ENCODE measurements at regions not wholly inside any gene's neighbourhood (a gene's known extent, or its start where the extent isn't known, plus 50 kb on each side); places are given as distances from the start of the nearest gene placed in this dataset.

GRCh38 chr2:14363137-14363536, 269.4 kb upstream of the LRATD1 start:
- H3K9me3 ChIP-seq, result no peaks in the 10 kb centered on the region
- no peaks in the 10 kb centered on the region for H3K36me3 ChIP-seq
- no peaks in the 10 kb centered on the region for H3K4me1 ChIP-seq
- no peaks in the 10 kb centered on the region for H3K27me3 ChIP-seq
- peak overlapping the region in 2 of 4 donors; percentile 48 to 51 for H3K27ac ChIP-seq
- H3K4me3 ChIP-seq, result no peak overlapping the region
- TF ChIP-seq, protein P1, sequence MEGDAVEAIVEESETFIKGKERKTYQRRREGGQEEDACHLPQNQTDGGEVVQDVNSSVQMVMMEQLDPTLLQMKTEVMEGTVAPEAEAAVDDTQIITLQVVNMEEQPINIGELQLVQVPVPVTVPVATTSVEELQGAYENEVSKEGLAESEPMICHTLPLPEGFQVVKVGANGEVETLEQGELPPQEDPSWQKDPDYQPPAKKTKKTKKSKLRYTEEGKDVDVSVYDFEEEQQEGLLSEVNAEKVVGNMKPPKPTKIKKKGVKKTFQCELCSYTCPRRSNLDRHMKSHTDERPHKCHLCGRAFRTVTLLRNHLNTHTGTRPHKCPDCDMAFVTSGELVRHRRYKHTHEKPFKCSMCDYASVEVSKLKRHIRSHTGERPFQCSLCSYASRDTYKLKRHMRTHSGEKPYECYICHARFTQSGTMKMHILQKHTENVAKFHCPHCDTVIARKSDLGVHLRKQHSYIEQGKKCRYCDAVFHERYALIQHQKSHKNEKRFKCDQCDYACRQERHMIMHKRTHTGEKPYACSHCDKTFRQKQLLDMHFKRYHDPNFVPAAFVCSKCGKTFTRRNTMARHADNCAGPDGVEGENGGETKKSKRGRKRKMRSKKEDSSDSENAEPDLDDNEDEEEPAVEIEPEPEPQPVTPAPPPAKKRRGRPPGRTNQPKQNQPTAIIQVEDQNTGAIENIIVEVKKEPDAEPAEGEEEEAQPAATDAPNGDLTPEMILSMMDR (IDR thresholded peaks at IDR 0.05), result no peak
- TF ChIP-seq POLR2A (IDR thresholded peaks at IDR 0.05), result no peak
- no peak for DNase-seq

- Histone ChIP-seq H3K27ac (peak overlapping the region in 2 of 4 donors; percentile 48 to 51), H3K4me1 (no peaks in the 10 kb centered on the region), H3K27me3 (no peaks in the 10 kb centered on the region), H3K36me3 (no peaks in the 10 kb centered on the region), H3K4me3 (no peak overlapping the region), H3K9me3 (no peaks in the 10 kb centered on the region)
- peak in 2 of 3 donors; percentile 50 to 66 for DNase-seq
- no peak for TF ChIP-seq POLR2A (IDR thresholded peaks at IDR 0.05)
- TF ChIP-seq, protein P1 (IDR thresholded peaks at IDR 0.05), result no peak
Observed at GRCh38 chr2:14363976-14364375, 268.5 kb upstream of the LRATD1 start.

DNA sequence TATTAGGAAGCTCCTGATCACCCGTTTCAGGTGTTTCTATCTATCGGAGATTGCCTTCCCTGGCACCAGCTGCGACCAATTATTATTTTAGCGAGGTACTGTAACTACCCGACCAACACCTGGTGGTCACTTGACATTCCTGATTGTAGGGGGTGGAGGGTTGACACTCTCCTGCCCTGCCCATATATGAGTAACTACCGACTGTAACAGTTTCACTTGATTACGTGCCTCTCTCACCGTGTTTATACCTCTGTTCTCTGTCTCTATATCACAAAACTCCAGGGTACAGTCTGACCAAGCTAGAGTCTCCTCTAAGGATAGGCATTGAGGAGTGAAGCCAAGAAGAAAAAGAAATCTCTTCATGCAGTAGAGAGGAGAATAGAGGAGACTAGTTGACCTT, 268.0 kb upstream of the LRATD1 start:
- H3K4me3 ChIP-seq, result no peak overlapping the region
- no peak for DNase-seq
- H3K27me3 ChIP-seq, result no peaks in the 10 kb centered on the region
- H3K4me1 ChIP-seq, result no peaks in the 10 kb centered on the region
- no peaks in the 10 kb centered on the region for H3K9me3 ChIP-seq
- no peaks in the 10 kb centered on the region for H3K36me3 ChIP-seq
- H3K27ac ChIP-seq, result peak overlapping the region in 2 of 4 donors; percentile 48 to 51
- no peak for TF ChIP-seq POLR2A (IDR thresholded peaks at IDR 0.05)
- TF ChIP-seq, protein P1 (IDR thresholded peaks at IDR 0.05), result peak in 1 of 6 experiments; percentile 3

DNA sequence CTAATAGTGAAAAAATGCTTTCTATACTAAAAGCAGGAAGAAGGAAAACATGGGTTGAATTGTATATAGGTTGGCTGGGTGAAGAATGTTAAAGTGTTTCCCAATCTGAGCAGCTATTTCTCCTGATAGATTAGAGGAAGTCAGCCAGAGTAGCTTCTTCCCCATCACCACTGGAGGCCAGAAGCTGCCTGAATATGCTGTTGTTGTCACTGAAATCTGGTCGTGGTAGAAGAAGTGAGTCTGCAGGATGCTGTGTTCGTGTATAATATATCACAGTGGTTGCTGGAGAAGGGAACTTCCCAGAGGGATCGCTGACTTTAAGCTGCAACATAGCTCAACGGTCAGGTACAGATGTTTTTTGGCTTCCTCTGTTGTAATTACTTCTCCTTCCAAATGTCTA, 247.5 kb upstream of the LRATD1 start:
- no peak for DNase-seq
- no peaks in the 10 kb centered on the region for H3K4me1 ChIP-seq
- no peaks in the 10 kb centered on the region for H3K27me3 ChIP-seq
- no peak overlapping the region for H3K4me3 ChIP-seq
- no peaks in the 10 kb centered on the region for H3K9me3 ChIP-seq
- no peak overlapping the region for H3K27ac ChIP-seq
- no peak for TF ChIP-seq POLR2A (IDR thresholded peaks at IDR 0.05)
- TF ChIP-seq, protein P1 (IDR thresholded peaks at IDR 0.05), result no peak
- no peaks in the 10 kb centered on the region for H3K36me3 ChIP-seq

DNA sequence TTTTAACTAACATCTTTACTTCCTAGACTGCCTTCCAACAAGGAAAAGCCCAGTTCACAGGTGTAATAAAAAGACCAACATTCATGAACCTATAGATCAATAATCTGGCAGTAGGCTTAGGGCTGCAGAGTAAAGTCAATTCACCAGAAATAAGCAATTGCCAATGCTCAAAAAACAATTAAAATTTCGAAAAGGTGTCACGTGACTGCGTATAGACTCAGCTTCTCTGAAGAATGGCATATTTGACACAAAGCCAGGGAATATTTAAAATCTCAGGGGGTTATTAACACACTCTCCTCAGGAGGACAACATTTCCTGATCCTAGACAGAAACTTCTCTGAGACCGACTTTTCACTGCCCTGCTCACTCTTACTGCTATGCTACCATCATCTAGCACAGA, 245.2 kb upstream of the LRATD1 start:
- Histone ChIP-seq H3K4me1 (no peaks in the 10 kb centered on the region), H3K9me3 (no peaks in the 10 kb centered on the region), H3K36me3 (no peaks in the 10 kb centered on the region), H3K27ac (no peak overlapping the region), H3K4me3 (no peak overlapping the region), H3K27me3 (no peaks in the 10 kb centered on the region)
- no peak for DNase-seq
- TF ChIP-seq, protein P1 (IDR thresholded peaks at IDR 0.05), result no peak
- no peak for TF ChIP-seq POLR2A (IDR thresholded peaks at IDR 0.05)

GRCh38 chr2:14388724-14389123, 243.8 kb upstream of the LRATD1 start:
- Histone ChIP-seq H3K9me3 (no peaks in the 10 kb centered on the region), H3K4me3 (no peak overlapping the region), H3K27ac (no peak overlapping the region), H3K4me1 (no peaks in the 10 kb centered on the region), H3K36me3 (no peaks in the 10 kb centered on the region), H3K27me3 (no peaks in the 10 kb centered on the region)
- no peak for DNase-seq
- TF ChIP-seq, protein P1 (IDR thresholded peaks at IDR 0.05), result peak in 1 of 6 experiments; percentile 8
- no peak for TF ChIP-seq POLR2A (IDR thresholded peaks at IDR 0.05)

All from Peyer's patch (tissue), 4 donors.